GM21619 (cell line): ENCODE measurements at regions not wholly inside any gene's neighbourhood (a gene's known extent, or its start where the extent isn't known, plus 50 kb on each side); places are given as distances from the start of the nearest gene placed in this dataset.

Experiments used
- ATAC-seq: cut with Tn5 transposase; IDR thresholded peaks from one replicate; pipeline ENCODE4 v1.9.1; 2021; ENCODE audit not compliant: unreplicated experiment

- ATAC-seq: no peak
Observed at GRCh38 chr11:92644595-92645445, 324.6 kb upstream of the MTNR1B start.

GRCh38 chr11:92651159-92651558, 318.3 kb upstream of the MTNR1B start:
- ATAC-seq: no peak

- ATAC-seq: no peak
Observed at GRCh38 chr11:92653454-92653853, 316.0 kb upstream of the MTNR1B start.

GRCh38 chr11:92656783-92657182, 312.7 kb upstream of the MTNR1B start:
- ATAC-seq: no peak

GRCh38 chr11:92657226-92657625, 312.2 kb upstream of the MTNR1B start:
- no peak for ATAC-seq

- no peak for ATAC-seq
Observed at GRCh38 chr11:92658733-92659132, 310.7 kb upstream of the MTNR1B start.

GRCh38 chr11:92659793-92660192, 309.7 kb upstream of the MTNR1B start:
- ATAC-seq: no peak

- no peak for ATAC-seq
Observed at GRCh38 chr11:92662601-92663360, 306.7 kb upstream of the MTNR1B start.

- ATAC-seq: no peak
Observed at GRCh38 chr11:92663539-92663938, 305.9 kb upstream of the MTNR1B start.

GRCh38 chr11:92667486-92668152, 301.8 kb upstream of the MTNR1B start:
- no peak for ATAC-seq

- no peak for ATAC-seq
Observed at GRCh38 chr11:92670308-92670890, 299.1 kb upstream of the MTNR1B start.

- ATAC-seq: no peak
Observed at GRCh38 chr11:92671081-92671480, 298.4 kb upstream of the MTNR1B start.

- no peak for ATAC-seq
Observed at GRCh38 chr11:92675303-92675702, 294.1 kb upstream of the MTNR1B start.

GRCh38 chr11:92675810-92676209, 293.6 kb upstream of the MTNR1B start:
- ATAC-seq: no peak

GRCh38 chr11:92678008-92678611, 291.3 kb upstream of the MTNR1B start:
- ATAC-seq: no peak

GRCh38 chr11:92681586-92681985, 287.9 kb upstream of the MTNR1B start:
- no peak for ATAC-seq

- no peak for ATAC-seq
Observed at GRCh38 chr11:92682136-92682535, 287.3 kb upstream of the MTNR1B start.

- ATAC-seq: no peak
Observed at GRCh38 chr11:92682952-92683351, 286.5 kb upstream of the MTNR1B start.

GRCh38 chr11:92685049-92685448, 284.4 kb upstream of the MTNR1B start:
- no peak for ATAC-seq

GRCh38 chr11:92687724-92688123, 281.7 kb upstream of the MTNR1B start:
- ATAC-seq: no peak

GRCh38 chr11:92688416-92688815, 281.0 kb upstream of the MTNR1B start:
- ATAC-seq: no peak
